GM21447 (cell line): ENCODE measurements at regions not wholly inside any gene's neighbourhood (a gene's known extent, or its start where the extent isn't known, plus 50 kb on each side); places are given as distances from the start of the nearest gene placed in this dataset.

Source experiments
- ATAC-seq: cut with Tn5 transposase; IDR thresholded peaks from one replicate; pipeline ENCODE4 v1.9.1; 2021; ENCODE audit not compliant: unreplicated experiment

- no peak for ATAC-seq
These were observed 601.1 kb downstream of the USP25 start for GRCh38 chr21:16330908-16331268.

- no peak for ATAC-seq
These were observed 607.5 kb downstream of the USP25 start for GRCh38 chr21:16337266-16337665.

- no peak for ATAC-seq
These were observed 613.1 kb downstream of the USP25 start for GRCh38 chr21:16342932-16343331.

GRCh38 chr21:16343776-16344175 is 614.0 kb downstream of the USP25 start:
- ATAC-seq, result no peak

- no peak for ATAC-seq
These were observed 616.0 kb downstream of the USP25 start for GRCh38 chr21:16345757-16346156.

GRCh38 chr21:16347223-16347622 is 617.4 kb downstream of the USP25 start:
- ATAC-seq, result no peak

- no peak for ATAC-seq
These were observed 624.0 kb downstream of the USP25 start for GRCh38 chr21:16353764-16354163.

GRCh38 chr21:16357994-16358393 is 628.2 kb downstream of the USP25 start:
- no peak for ATAC-seq

- no peak for ATAC-seq
These were observed 629.0 kb downstream of the USP25 start for GRCh38 chr21:16358784-16359183.

GRCh38 chr21:16363100-16363499 is 633.3 kb downstream of the USP25 start:
- ATAC-seq, result no peak

GRCh38 chr21:16363518-16363917 is 633.7 kb downstream of the USP25 start:
- ATAC-seq, result no peak

- no peak for ATAC-seq
These were observed 636.4 kb downstream of the USP25 start for GRCh38 chr21:16366207-16366606.

GRCh38 chr21:16367079-16367478 is 637.3 kb downstream of the USP25 start:
- ATAC-seq, result no peak

GRCh38 chr21:16370186-16370585 is 640.4 kb downstream of the USP25 start:
- ATAC-seq, result no peak

GRCh38 chr21:16372586-16372985 is 642.8 kb downstream of the USP25 start:
- ATAC-seq, result no peak

GRCh38 chr21:16376673-16377072 is 646.9 kb downstream of the USP25 start:
- ATAC-seq, result no peak

GRCh38 chr21:16377120-16377658 is 647.4 kb downstream of the USP25 start:
- no peak for ATAC-seq

- no peak for ATAC-seq
These were observed 648.1 kb downstream of the USP25 start for GRCh38 chr21:16377857-16378256.

- no peak for ATAC-seq
These were observed 648.7 kb downstream of the USP25 start for GRCh38 chr21:16378525-16378924.

GRCh38 chr21:16388291-16388690 is 658.5 kb downstream of the USP25 start:
- no peak for ATAC-seq

- ATAC-seq, result no peak
These were observed 659.3 kb downstream of the USP25 start for GRCh38 chr21:16388911-16389560.

- no peak for ATAC-seq
These were observed 659.9 kb downstream of the USP25 start for GRCh38 chr21:16389643-16390042.

GRCh38 chr21:16395285-16395684 is 665.5 kb downstream of the USP25 start:
- no peak for ATAC-seq
